Stimulated activated CD4-positive, alpha-beta T cell treated with anti-CD3 and anti-CD28 coated beads, Interleukin-1b, Interleukin-23, amount 100 ng/mL, for 24 hours (primary cell): ENCODE measurements at regions not wholly inside any gene's neighbourhood (a gene's known extent, or its start where the extent isn't known, plus 50 kb on each side); places are given as distances from the start of the nearest gene placed in this dataset.

Experiments
- DNase-seq, 4 experiments: peaks; one replicate each; pipeline ENCODE4 v3.0.0-alpha.2; 2020; ENCODE audit warnings: low read depth in 4 of 4, low spot score in 1 of 4

DNA sequence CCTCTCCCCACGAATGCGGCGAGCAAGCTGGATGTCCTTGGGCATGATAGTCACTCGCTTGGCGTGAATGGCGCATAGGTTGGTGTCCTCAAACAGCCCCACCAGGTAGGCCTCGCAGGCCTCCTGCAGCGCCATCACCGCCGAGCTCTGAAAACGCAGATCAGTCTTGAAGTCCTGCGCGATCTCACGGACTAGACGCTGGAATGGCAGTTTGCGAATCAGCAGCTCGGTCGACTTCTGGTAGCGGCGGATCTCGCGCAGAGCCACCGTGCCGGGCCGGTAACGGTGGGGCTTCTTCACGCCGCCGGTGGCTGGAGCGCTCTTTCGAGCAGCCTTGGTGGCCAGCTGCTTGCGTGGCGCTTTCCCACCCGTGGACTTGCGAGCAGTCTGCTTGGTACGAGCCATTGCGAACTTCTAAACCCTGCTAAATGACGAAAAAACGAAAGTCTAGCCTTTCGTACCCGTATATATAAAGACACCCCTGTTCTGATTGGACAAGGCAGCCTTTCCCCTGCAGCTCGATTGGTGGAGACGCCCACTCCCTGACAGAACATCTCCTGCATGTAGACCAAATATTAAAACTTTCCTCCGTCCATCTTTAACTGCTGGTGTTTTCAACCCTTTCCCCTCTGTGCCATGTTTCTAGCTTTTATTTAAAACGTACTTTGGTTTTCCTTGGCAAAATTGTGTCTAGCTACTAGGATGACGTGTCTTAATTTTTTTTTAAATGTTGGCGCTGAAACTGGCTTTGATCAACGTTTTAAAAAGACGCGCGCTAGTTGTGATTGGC, 109.8 kb downstream of the HFE start:
- peak in 1 of 4 experiments; percentile 54 for DNase-seq

GRCh38 chr6:26197636-26197932, 110.4 kb downstream of the HFE start:
- DNase-seq, result no peak

- DNase-seq, result no peak
Measured at GRCh38 chr6:26197933-26198721, 110.9 kb downstream of the HFE start.

- DNase-seq, result no peak
Measured at GRCh38 chr6:26198722-26199056, 111.5 kb downstream of the HFE start.

- peak in 1 of 4 experiments; percentile 35 for DNase-seq
Measured at GRCh38 chr6:26199057-26199772, 112.0 kb downstream of the HFE start.

DNA sequence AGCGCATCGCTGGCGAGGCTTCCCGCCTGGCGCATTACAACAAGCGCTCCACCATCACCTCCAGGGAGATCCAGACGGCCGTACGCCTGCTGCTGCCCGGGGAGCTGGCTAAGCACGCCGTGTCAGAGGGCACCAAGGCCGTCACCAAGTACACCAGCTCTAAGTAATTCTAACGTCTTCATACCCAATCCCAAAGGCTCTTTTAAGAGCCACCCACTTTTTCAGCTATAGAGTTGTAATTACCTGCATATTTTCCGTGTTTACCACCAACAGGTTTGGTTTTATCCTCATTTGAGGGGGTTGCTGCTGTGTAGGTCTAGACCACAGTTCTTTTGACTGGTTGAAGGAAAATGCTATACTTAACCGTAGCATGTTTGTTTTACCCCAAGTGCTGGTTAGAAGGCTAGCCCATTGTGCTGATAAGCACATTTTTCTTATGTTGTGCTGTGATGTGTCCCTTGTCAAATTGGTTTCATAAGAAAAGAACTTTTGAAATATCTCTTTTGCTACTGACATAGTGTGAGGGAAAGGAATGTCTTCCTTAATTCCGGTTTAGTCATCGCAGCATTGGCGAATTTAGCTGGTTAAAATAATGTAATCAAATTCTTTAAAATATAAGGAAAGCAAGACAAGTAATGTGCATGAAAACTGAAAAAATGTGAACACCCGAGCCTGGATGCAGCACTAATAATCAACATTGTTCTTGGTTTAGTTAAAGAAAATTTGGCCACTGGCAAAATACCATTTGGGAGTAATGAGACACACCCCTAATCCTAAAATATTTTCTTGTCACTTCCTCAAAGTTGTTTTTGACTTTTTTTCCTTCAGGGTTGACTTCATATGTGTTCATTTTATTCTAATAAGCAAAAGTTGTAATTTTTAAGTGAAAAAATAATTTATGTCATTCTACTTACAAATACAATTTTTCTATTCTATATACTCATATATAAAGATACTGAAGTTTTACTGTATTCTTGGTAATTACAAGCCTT, 112.8 kb downstream of the HFE start:
- no peak for DNase-seq

DNA sequence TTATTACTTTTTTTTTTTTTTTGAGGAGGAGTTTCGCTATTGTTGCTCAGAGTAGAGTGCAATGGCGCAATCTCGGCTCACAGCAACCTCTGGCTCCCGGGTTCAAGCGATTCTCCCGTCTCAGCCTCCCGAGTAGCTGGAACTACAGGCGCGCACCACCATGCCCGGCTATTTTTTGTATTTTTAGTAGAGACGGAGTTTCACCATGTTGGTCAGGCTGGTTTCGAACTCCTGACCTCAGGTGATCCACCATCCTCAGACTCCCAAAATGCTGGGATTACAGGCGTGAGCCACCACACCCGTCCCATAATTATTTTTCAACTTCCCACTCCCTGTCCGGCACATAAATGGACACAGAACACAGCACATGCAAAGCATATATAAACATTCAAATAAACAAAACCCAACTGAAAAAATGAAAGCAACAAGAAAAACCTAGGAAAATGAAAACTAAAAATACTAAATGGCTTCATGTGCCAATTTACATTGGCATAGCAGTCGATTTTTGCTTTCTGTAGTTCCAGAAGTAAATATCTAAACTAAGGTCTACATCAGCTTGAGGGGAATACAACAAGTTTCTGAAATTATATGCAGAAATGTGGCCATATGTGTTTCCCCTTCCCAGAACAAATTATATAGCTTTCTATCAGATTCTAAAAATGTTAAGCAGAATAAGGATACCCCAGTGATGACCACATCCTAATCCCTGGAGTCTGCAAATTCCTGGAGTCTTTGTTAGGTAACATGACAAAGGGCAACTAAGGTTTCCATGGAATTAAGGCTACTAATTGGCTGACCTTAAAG, 113.9 kb downstream of the HFE start:
- no peak for DNase-seq

GRCh38 chr6:26202201-26202611, 115.0 kb downstream of the HFE start:
- DNase-seq, result no peak

DNA sequence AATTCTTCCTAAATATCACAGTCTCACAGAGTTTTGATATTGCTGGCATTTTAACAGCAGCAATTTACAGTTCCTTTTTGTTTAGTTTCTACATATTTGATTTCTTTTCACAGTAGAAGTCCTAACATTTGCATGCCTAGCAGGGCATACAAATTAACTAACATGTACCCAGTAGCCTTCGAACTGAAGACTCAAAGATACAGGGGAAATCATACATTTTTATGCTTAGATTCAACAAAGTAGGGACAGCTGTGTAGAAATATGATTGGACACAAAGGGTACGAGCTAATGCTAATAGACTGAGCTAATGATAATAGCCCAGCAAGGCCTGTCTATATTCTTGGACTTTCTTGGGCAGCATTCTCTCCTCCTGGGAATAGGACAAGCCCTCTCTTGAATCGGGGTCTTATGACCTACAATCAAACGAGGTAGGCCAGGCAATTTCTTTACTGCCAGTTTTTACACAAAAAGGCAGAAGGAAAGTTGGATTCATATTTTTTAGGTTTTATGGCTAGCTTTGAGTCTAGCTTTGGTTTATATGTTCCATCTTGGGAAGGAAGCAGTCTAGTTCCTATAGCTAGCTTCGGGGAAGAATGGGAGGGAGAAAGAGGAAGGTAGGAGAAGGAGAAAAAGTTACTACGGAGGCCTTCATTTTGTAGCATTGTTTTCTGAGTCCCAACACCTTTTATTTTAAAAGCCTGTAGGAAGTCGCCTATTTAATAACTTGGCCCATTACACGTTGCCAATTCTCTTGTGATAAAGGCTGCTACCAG, 115.8 kb downstream of the HFE start:
- no peak for DNase-seq

DNA sequence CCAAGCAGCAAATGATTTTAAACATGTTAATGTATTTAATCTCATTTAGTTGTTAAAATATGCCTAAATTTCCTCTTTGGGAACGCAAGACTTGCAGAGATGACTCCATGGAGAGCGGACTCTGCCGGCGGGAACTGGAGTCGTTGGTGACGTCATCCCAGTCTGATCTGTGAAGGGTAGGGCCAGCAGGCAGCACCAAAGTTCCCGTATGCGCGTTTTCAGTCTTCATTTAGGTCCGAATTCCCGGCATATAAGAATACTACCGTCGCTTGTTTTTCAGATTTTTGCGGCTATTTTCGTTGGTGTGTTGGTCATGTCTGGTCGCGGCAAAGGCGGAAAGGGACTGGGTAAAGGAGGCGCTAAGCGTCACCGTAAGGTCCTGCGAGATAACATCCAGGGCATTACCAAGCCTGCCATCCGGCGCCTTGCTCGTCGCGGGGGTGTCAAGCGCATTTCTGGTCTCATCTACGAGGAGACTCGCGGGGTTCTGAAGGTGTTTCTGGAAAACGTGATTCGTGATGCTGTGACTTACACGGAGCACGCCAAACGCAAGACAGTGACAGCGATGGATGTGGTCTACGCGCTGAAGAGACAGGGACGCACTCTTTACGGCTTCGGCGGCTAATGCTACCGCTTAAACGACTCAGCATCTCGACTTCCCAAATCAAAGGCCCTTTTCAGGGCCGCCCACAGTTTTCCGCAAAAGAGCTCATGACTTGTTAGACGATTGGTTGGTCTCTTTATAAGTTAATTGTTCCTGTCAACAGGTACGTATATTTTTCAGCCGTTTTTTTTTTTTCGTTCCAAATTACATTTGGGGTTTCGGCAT, 117.3 kb downstream of the HFE start:
- DNase-seq, result peak in 3 of 4 experiments; percentile 63 to 67 (median 66)

DNA sequence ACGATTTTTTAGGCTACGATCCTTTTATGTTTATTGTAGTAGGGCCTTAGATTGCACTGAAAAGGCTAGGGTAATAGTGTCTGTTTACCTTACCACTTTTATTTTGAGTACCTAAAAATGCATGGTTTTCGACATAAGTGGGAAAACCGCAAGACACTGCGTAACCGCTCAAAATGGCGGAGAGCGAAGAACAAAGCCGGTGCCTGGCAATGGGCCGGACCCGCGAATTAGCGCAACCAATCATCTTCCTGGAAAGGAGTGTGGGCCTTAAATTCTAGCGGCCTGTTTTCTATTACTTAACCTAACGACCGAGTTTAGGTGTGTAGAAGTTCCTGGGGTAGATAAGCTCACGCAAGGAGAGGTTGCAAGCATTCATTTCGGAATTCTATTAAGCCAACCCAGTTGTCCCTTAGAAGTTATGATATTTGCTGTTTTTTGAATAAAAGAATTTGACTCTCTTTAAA, 118.0 kb downstream of the HFE start:
- peak in 1 of 4 experiments; percentile 65 for DNase-seq

GRCh38 chr6:26205625-26206574, 118.7 kb downstream of the HFE start:
- no peak for DNase-seq

GRCh38 chr6:26206868-26207801, 119.9 kb downstream of the HFE start:
- DNase-seq, result no peak

GRCh38 chr6:26211963-26212362, 124.7 kb downstream of the HFE start:
- no peak for DNase-seq

DNA sequence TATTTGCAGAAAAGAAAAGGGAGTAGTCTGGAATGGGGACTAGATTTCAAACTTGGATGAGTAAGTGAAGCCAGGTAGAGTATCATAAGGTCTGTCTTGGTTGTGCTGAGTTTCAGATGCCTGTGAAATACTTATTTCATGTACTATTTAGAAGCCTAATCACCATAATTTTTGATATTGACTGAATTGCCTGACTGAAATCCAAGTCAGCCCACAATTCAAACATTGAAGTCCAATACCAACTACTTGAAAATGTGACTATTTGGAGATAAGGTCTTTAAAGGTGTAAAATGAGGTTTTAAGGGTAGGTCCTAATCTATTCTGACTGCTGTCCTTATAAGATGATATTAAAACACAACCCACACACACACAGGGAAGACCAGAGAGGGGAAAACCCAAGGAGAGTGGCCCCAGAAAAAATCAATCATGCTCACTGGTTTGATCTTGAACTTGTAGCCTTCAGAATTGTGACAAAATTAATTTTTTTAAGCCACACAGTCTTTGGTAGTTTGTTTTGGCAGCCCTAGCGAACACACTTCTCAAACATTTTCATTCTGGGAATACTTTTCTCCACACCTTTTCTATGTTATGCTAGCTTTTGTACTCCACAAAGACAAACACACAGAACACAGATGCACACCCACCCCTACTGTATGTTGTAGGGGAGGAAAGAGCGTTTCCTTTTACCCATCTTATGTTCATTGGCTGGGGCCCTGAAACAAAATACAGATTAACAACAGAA, 126.3 kb downstream of the HFE start:
- DNase-seq, result no peak
